SK-N-SH treated with all-trans-retinoic acid at 6 μM for 48 hours (cell line): ENCODE measurements at regions not wholly inside any gene's neighbourhood (a gene's known extent, or its start where the extent isn't known, plus 50 kb on each side); places are given as distances from the start of the nearest gene placed in this dataset.

Experiments
- ATAC-seq: fragments of 200-7000 bp; cut with Tn5 transposase; 3 replicates; pipeline ENCODE4 v1.9.1; 2020; ENCODE audit warnings: mild to moderate bottlenecking, moderate library complexity
- ARNTL ChIP-seq: fragments of 450-650 bp; formaldehyde crosslinking; IDR thresholded peaks from 2 replicates; pipeline ENCODE4 v1.5.0; 2020; ENCODE audit warnings: low read depth, mild to moderate bottlenecking, moderate library complexity, borderline replicate concordance
- BACH2 ChIP-seq: fragments of 250-450 bp; sonication (Bioruptor Pico); IDR thresholded peaks from 2 replicates; pipeline ENCODE4 v1.9.0; 2021; ENCODE audit warnings: mild to moderate bottlenecking, borderline replicate concordance
- CREB5 ChIP-seq: fragments of 250-450 bp; sonication (Bioruptor Pico); IDR thresholded peaks from 2 replicates; pipeline ENCODE4 v1.5.1; 2020; ENCODE audit warnings: low read depth, mild to moderate bottlenecking, moderate library complexity
- CSDC2 ChIP-seq: fragments of 250-450 bp; sonication (Bioruptor Pico); IDR thresholded peaks from 2 replicates; pipeline ENCODE4 v1.5.0; 2020; ENCODE audit warnings: mild to moderate bottlenecking, moderate library complexity
- CSRNP3 ChIP-seq: fragments of 250-450 bp; sonication (Bioruptor Pico); IDR thresholded peaks from 2 replicates; pipeline ENCODE4 v1.5.1; 2021; ENCODE audit warnings: mild to moderate bottlenecking, moderate library complexity
- GLIS3 ChIP-seq: fragments of 250-450 bp; sonication (Bioruptor Pico); IDR thresholded peaks from 2 replicates; pipeline ENCODE4 v1.5.0; 2020; ENCODE audit warnings: mild to moderate bottlenecking, moderate library complexity
- ISL1 ChIP-seq: fragments of 250-450 bp; sonication (Bioruptor Pico); IDR thresholded peaks from 2 replicates; pipeline ENCODE4 v2.1.2; 2022; ENCODE audit warnings: mild to moderate bottlenecking, moderate library complexity
- OSR1 ChIP-seq: fragments of 250-450 bp; sonication (Bioruptor Pico); IDR thresholded peaks from 2 replicates; pipeline ENCODE4 v1.8.0; 2022; ENCODE audit warnings: moderate library complexity, mild to moderate bottlenecking, inconsistent platforms
- PATZ1 ChIP-seq: fragments of 250-450 bp; sonication (Bioruptor Pico); IDR thresholded peaks from 2 replicates; pipeline ENCODE4 v1.8.0; 2020; ENCODE audit warnings: mild to moderate bottlenecking, moderate library complexity, borderline replicate concordance
- POU6F1 ChIP-seq: fragments of 250-450 bp; sonication (Bioruptor Pico); IDR thresholded peaks from 2 replicates; pipeline ENCODE4 v1.8.0; 2021; ENCODE audit warnings: low read depth, mild to moderate bottlenecking, moderate library complexity, borderline replicate concordance
- PPARA ChIP-seq: fragments of 250-450 bp; sonication (Bioruptor Pico); IDR thresholded peaks from 2 replicates; pipeline ENCODE4 v1.5.0; 2020; ENCODE audit warnings: mild to moderate bottlenecking, borderline replicate concordance
- RARB ChIP-seq: fragments of 250-450 bp; sonication (Bioruptor Pico); IDR thresholded peaks from 2 replicates; pipeline ENCODE4 v1.8.0; 2021; ENCODE audit warnings: mild to moderate bottlenecking, moderate library complexity
- SNAI2 ChIP-seq: fragments of 250-450 bp; sonication (Bioruptor Pico); IDR thresholded peaks from 2 replicates; pipeline ENCODE4 v1.5.0; 2020; ENCODE audit warnings: mild to moderate bottlenecking, moderate library complexity
- TCF4 ChIP-seq: fragments of 250-450 bp; sonication (Bioruptor Pico); IDR thresholded peaks from 2 replicates; pipeline ENCODE4 v1.8.0; 2021; ENCODE audit warnings: mild to moderate bottlenecking, moderate library complexity, borderline replicate concordance
- TOX ChIP-seq: fragments of 250-450 bp; sonication (Bioruptor Pico); IDR thresholded peaks from 2 replicates; pipeline ENCODE4 v1.8.0; 2021; ENCODE audit warnings: mild to moderate bottlenecking, moderate library complexity, borderline replicate concordance
- ZC3H10 ChIP-seq: fragments of 250-450 bp; sonication (Bioruptor Pico); IDR thresholded peaks from 2 replicates; pipeline ENCODE4 v1.5.1; 2021; ENCODE audit warnings: mild to moderate bottlenecking, moderate library complexity
- ZFP3 ChIP-seq: fragments of 250-450 bp; sonication (Bioruptor Pico); IDR thresholded peaks from 2 replicates; pipeline ENCODE4 v1.5.0; 2020; ENCODE audit warnings: mild to moderate bottlenecking, moderate library complexity
- ZNF565 ChIP-seq: fragments of 450-650 bp; formaldehyde crosslinking; conservative IDR thresholded peaks from 2 replicates; pipeline ENCODE4 v1.5.0; 2020; ENCODE audit warnings: low read depth, mild to moderate bottlenecking, moderate library complexity
- ZNF70 ChIP-seq: fragments of 450-650 bp; formaldehyde crosslinking; IDR thresholded peaks from 2 replicates; pipeline ENCODE4 v1.5.0; 2020; ENCODE audit warnings: mild to moderate bottlenecking, moderate library complexity
- ZNF8 ChIP-seq: fragments of 450-650 bp; formaldehyde crosslinking; IDR thresholded peaks from 2 replicates; pipeline ENCODE4 v1.5.0; 2020; ENCODE audit warnings: mild to moderate bottlenecking, moderate library complexity

GRCh38 chr9:80775530-80775929 lies 913.8 kb downstream of the TLE1 start:
- ATAC-seq = no peak
- no peak for TF ChIP-seq TCF4 (CRISPR knock-in tag)
- no peak for TF ChIP-seq CSRNP3 (CRISPR knock-in tag)
- TF ChIP-seq PATZ1 = no peak
- no peak for TF ChIP-seq CSDC2 (CRISPR knock-in tag)
- no peak for TF ChIP-seq ISL1
- TF ChIP-seq POU6F1 (CRISPR knock-in tag) = no peak
- no peak for TF ChIP-seq PPARA (CRISPR knock-in tag)
- TF ChIP-seq OSR1 (CRISPR knock-in tag) = no peak
- TF ChIP-seq TOX (CRISPR knock-in tag) = no peak
- TF ChIP-seq BACH2 (CRISPR knock-in tag) = no peak
- no peak for TF ChIP-seq ARNTL
- TF ChIP-seq GLIS3 (CRISPR knock-in tag) = no peak
- TF ChIP-seq ZFP3 = no peak
- no peak for TF ChIP-seq CREB5 (CRISPR knock-in tag)
- TF ChIP-seq RARB (CRISPR knock-in tag) = no peak
- TF ChIP-seq ZNF70 (CRISPR knock-in tag) = no peak
- TF ChIP-seq ZC3H10 (CRISPR knock-in tag) = no peak
- no peak for TF ChIP-seq SNAI2 (CRISPR knock-in tag)
- no peak for TF ChIP-seq ZNF565

GRCh38 chr9:80771555-80772347 lies 917.6 kb downstream of the TLE1 start:
- ATAC-seq = no peak
- no peak for TF ChIP-seq OSR1 (CRISPR knock-in tag)
- TF ChIP-seq GLIS3 (CRISPR knock-in tag) = no peak
- TF ChIP-seq PPARA (CRISPR knock-in tag) = no peak
- no peak for TF ChIP-seq SNAI2 (CRISPR knock-in tag)
- TF ChIP-seq ZNF565 = no peak

- no peak for ATAC-seq
- no peak for TF ChIP-seq ZNF8 (CRISPR knock-in tag)
- TF ChIP-seq CREB5 (CRISPR knock-in tag) = no peak
- TF ChIP-seq ISL1 = no peak
- TF ChIP-seq PATZ1 = no peak
Measured at GRCh38 chr9:80763536-80763935, 925.8 kb downstream of the TLE1 start.
